Duodenal mucosa (tissue), 2 donors: ENCODE measurements at regions not wholly inside any gene's neighbourhood (a gene's known extent, or its start where the extent isn't known, plus 50 kb on each side); places are given as distances from the start of the nearest gene placed in this dataset.

Experiments used
- H3K27ac ChIP-seq: one replicate; pipeline ENCODE4 v1.7.0; 2013; ENCODE audit warnings: low read depth, low read length
- H3K27me3 ChIP-seq, 2 donors: one replicate each; pipeline ENCODE4 v1.7.0; 2013; ENCODE audit warnings: low read length in 2 of 2, control low read depth in 1 of 2; ENCODE audit not compliant: insufficient read depth in 2 of 2, control insufficient read depth in 1 of 2
- H3K36me3 ChIP-seq, 2 donors: one replicate each; pipeline ENCODE4 v1.7.0; 2013; ENCODE audit warnings: low read length in 2 of 2, control low read depth in 1 of 2; ENCODE audit not compliant: insufficient read depth in 2 of 2, control insufficient read depth in 1 of 2
- H3K4me1 ChIP-seq, 2 donors: one replicate each; pipeline ENCODE4 v1.7.0; 2013; ENCODE audit warnings: low read length in 2 of 2, control low read depth in 1 of 2; ENCODE audit not compliant: insufficient read depth in 2 of 2, control insufficient read depth in 1 of 2
- H3K4me3 ChIP-seq, 2 donors: one replicate each; pipeline ENCODE4 v1.7.0; 2013; ENCODE audit warnings: low read length in 2 of 2, low read depth in 1 of 2
- H3K9ac ChIP-seq, 2 donors: one replicate each; pipeline ENCODE4 v1.7.0; 2013; ENCODE audit warnings: low read length in 2 of 2, low read depth in 1 of 2
- H3K9me3 ChIP-seq, 2 donors: one replicate each; pipeline ENCODE4 v1.7.0; 2013; ENCODE audit warnings: low read length in 2 of 2, control low read depth in 1 of 2; ENCODE audit not compliant: control insufficient read depth in 1 of 2

DNA sequence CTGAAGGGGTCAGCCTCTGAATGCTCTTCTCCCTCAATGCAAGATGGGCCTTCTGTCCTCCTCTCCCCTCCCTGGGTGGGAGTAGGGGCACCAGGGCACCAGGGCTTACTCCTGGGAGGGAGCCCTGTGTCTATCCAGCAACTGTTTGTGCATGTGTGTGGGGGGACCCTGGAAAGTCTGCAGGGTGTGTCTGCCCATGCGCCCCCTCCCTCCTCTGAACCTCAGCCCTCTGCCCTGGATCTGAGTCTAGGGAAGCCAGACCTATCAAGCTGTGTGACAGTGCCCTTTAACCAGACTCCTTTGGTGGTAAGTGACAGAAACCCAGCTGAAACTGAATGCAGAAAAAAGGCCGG lies 213.3 kb upstream of the ZNF536 start:
- Histone ChIP-seq H3K27ac (no peak overlapping the region), H3K4me3 (no peak overlapping the region), H3K36me3 (no peaks in the 10 kb centered on the region), H3K9ac (no peak overlapping the region), H3K9me3 (no peaks in the 10 kb centered on the region), H3K4me1 (no peaks in the 10 kb centered on the region), H3K27me3 (peaks cover 0 to 2% of the 10 kb centered on the region in 2 donors)

DNA sequence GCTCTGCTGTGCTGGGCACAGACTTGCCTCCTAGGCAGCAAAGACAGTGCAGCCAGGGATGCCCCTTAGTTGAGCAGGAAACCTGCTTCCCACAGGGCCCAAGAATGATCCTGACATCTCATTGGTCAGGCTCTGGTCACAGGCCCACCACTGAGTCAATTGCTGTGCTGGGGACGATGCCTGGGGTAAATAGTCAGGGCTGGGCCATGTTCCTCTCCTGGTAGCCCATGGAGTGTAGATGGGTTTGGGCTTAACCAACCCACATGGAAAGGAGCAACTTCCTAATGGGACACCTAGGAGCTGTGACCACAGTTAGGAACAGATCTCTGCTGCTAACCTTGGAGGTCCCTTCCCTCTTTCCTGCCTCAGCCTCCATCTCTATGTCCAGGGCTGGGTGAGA lies 212.5 kb upstream of the ZNF536 start:
- no peaks in the 10 kb centered on the region for H3K36me3 ChIP-seq
- no peaks in the 10 kb centered on the region for H3K9me3 ChIP-seq
- H3K4me3 ChIP-seq, result no peak overlapping the region
- H3K27ac ChIP-seq, result no peak overlapping the region
- H3K9ac ChIP-seq, result no peak overlapping the region
- H3K27me3 ChIP-seq, result peaks cover 0 to 2% of the 10 kb centered on the region in 2 donors
- H3K4me1 ChIP-seq, result no peaks in the 10 kb centered on the region

DNA sequence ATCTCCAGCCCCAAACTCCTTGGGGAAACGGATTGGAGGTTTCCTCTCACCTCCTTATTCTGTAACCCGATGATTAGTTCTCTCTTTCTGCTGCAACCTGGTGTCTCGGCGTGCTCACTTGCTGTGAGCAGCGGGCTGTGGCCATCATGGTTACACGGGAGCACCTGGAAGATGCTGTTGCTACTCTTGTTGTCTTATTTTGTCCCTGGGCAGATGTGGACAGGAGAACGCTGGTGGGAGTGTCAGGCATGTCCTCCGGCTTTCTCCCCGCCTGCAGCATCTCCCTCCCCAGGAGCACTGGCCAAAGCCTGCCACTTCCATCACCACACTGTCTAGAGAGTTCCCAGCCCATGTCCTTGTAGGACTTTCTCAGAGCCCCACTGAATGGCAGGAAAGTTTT lies 211.8 kb upstream of the ZNF536 start:
- no peak overlapping the region for H3K4me3 ChIP-seq
- no peak overlapping the region for H3K9ac ChIP-seq
- H3K4me1 ChIP-seq, result no peaks in the 10 kb centered on the region
- H3K9me3 ChIP-seq, result no peaks in the 10 kb centered on the region
- no peaks in the 10 kb centered on the region for H3K27me3 ChIP-seq
- no peaks in the 10 kb centered on the region for H3K36me3 ChIP-seq
- no peak overlapping the region for H3K27ac ChIP-seq

- Histone ChIP-seq H3K4me3 (no peak overlapping the region), H3K36me3 (no peaks in the 10 kb centered on the region), H3K9me3 (no peaks in the 10 kb centered on the region), H3K4me1 (no peaks in the 10 kb centered on the region), H3K27me3 (no peaks in the 10 kb centered on the region), H3K27ac (no peak overlapping the region), H3K9ac (no peak overlapping the region)
Measured at GRCh38 chr19:30161021-30161655, 211.0 kb upstream of the ZNF536 start.

GRCh38 chr19:30161770-30162169 lies 210.4 kb upstream of the ZNF536 start:
- Histone ChIP-seq H3K27me3 (no peaks in the 10 kb centered on the region), H3K9me3 (no peaks in the 10 kb centered on the region), H3K9ac (no peak overlapping the region)

DNA sequence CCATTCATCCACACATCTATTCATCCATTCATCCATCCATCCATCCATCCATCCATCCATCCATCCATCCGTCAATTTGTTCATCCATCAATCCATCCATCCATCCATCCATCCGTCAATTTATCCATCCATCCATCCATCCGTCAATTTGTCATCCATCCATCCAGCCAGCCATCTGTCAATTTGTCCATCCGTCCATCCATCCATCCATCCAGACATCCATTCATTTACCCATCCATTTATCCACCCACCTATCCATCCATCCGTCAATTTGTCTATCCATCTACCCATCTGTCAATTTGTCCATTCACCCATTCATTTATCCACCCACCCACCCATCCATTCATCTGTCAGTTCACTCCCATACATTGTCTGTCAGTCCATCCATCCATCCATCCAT lies 209.5 kb upstream of the ZNF536 start:
- H3K27me3 ChIP-seq, result no peaks in the 10 kb centered on the region
- no peaks in the 10 kb centered on the region for H3K4me1 ChIP-seq
- no peak overlapping the region for H3K27ac ChIP-seq
- H3K4me3 ChIP-seq, result no peak overlapping the region
- no peaks in the 10 kb centered on the region for H3K36me3 ChIP-seq
- no peak overlapping the region for H3K9ac ChIP-seq
- no peaks in the 10 kb centered on the region for H3K9me3 ChIP-seq

More at GRCh38 chr19:30161770-30162169, 210.4 kb upstream of the ZNF536 start:
- Histone ChIP-seq H3K4me1 (no peaks in the 10 kb centered on the region), H3K27ac (no peak overlapping the region), H3K36me3 (no peaks in the 10 kb centered on the region), H3K4me3 (no peak overlapping the region)

GRCh38 chr19:30163663-30164062 lies 208.5 kb upstream of the ZNF536 start:
- H3K9me3 ChIP-seq, result no peaks in the 10 kb centered on the region
- no peak overlapping the region for H3K9ac ChIP-seq
- H3K4me3 ChIP-seq, result no peak overlapping the region
- no peaks in the 10 kb centered on the region for H3K4me1 ChIP-seq
- H3K36me3 ChIP-seq, result no peaks in the 10 kb centered on the region
- H3K27ac ChIP-seq, result no peak overlapping the region
- H3K27me3 ChIP-seq, result no peaks in the 10 kb centered on the region

GRCh38 chr19:30165228-30165813 lies 206.9 kb upstream of the ZNF536 start:
- Histone ChIP-seq H3K9ac (no peak overlapping the region), H3K36me3 (no peaks in the 10 kb centered on the region), H3K27ac (no peak overlapping the region), H3K4me3 (no peak overlapping the region), H3K4me1 (no peaks in the 10 kb centered on the region), H3K27me3 (no peaks in the 10 kb centered on the region), H3K9me3 (no peaks in the 10 kb centered on the region)

DNA sequence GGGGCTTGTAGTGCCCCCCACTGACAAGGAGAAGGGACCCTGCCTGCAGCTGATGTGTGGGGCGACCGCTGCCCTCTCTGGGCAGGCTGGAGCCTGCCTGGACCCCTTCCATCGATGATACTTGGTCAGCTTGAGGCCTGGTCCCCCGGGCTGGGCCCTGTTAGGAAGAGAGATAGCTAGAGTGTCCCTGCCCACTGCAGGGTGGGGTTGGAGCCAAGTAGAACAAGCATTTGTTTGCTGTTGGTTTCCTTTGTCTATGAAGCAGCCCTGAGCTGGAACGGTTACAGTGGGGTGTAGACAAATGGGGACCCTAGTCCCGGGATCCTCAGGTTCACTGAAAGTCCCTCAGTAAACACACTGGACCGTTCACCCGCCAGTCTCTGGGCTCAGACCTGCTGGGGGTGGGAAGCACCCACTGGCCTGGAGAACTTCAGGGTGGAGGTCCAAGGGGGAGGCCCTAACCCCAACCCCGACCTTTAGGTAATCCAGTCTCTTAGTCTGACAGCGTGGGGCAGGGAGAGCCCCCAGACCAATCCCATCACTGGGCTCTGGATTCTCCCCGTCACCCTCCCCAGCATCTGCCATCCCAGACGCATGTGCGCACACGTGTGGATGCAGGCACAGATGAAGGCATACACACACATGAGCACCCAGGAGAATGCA lies 204.8 kb upstream of the ZNF536 start:
- peaks cover 4 to 7% of the 10 kb centered on the region in 2 donors for H3K4me1 ChIP-seq
- H3K27ac ChIP-seq, result no peak overlapping the region
- H3K4me3 ChIP-seq, result no peak overlapping the region
- H3K9ac ChIP-seq, result no peak overlapping the region
- no peaks in the 10 kb centered on the region for H3K27me3 ChIP-seq
- H3K36me3 ChIP-seq, result no peaks in the 10 kb centered on the region
- H3K9me3 ChIP-seq, result no peaks in the 10 kb centered on the region

GRCh38 chr19:30167976-30168635 lies 204.1 kb upstream of the ZNF536 start:
- Histone ChIP-seq H3K27me3 (no peaks in the 10 kb centered on the region), H3K9me3 (no peaks in the 10 kb centered on the region), H3K4me3 (no peak overlapping the region), H3K36me3 (no peaks in the 10 kb centered on the region), H3K27ac (no peak overlapping the region), H3K4me1 (peaks cover 11 to 13% of the 10 kb centered on the region in 2 donors), H3K9ac (no peak overlapping the region)
